ENCODE measurements at regions not wholly inside any gene's neighbourhood (a gene's known extent, or its start where the extent isn't known, plus 50 kb on each side); places are given as distances from the start of the nearest gene placed in this dataset.
"Not testable (repeated sequence)": the region's sequence is repeated elsewhere in the genome, so short reads cannot be mapped to it uniquely, and the experiment has no call there.

GRCh38 chr5:67917561-67917960 is 298.0 kb upstream of the PIK3R1 start:
- DNase-seq: no peak

GRCh38 chr5:67910546-67910945 is 305.0 kb upstream of the PIK3R1 start:
- no peak for DNase-seq

GRCh38 chr5:67908126-67908765 is 307.3 kb upstream of the PIK3R1 start:
- DNase-seq: no peak

- no peak for DNase-seq
These were observed 311.2 kb upstream of the PIK3R1 start for GRCh38 chr5:67904366-67904765.

GRCh38 chr5:67903656-67904055 is 311.9 kb upstream of the PIK3R1 start:
- no peak for DNase-seq

GRCh38 chr5:67903121-67903520 is 312.4 kb upstream of the PIK3R1 start:
- no peak for DNase-seq

- DNase-seq: no peak
These were observed 313.1 kb upstream of the PIK3R1 start for GRCh38 chr5:67902497-67902830.

- DNase-seq: no peak
These were observed 313.6 kb upstream of the PIK3R1 start for GRCh38 chr5:67901814-67902496.

- DNase-seq: no peak
These were observed 315.0 kb upstream of the PIK3R1 start for GRCh38 chr5:67900514-67900913.

GRCh38 chr5:67897980-67898379 is 317.6 kb upstream of the PIK3R1 start:
- DNase-seq: no peak

- no peak for DNase-seq
These were observed 318.1 kb upstream of the PIK3R1 start for GRCh38 chr5:67897431-67897830.

- DNase-seq: no peak
These were observed 318.6 kb upstream of the PIK3R1 start for GRCh38 chr5:67896930-67897313.

GRCh38 chr5:67896311-67896929 is 319.1 kb upstream of the PIK3R1 start:
- no peak for DNase-seq

GRCh38 chr5:67889870-67890269 is 325.7 kb upstream of the PIK3R1 start:
- DNase-seq: not testable (repeated sequence)

- DNase-seq: no peak
These were observed 327.8 kb upstream of the PIK3R1 start for GRCh38 chr5:67887748-67888161.

- DNase-seq: no peak
These were observed 328.8 kb upstream of the PIK3R1 start for GRCh38 chr5:67886761-67887160.

GRCh38 chr5:67880876-67881275 is 334.7 kb upstream of the PIK3R1 start:
- DNase-seq: no peak

GRCh38 chr5:67880511-67880805 is 335.1 kb upstream of the PIK3R1 start:
- no peak for DNase-seq

- no peak for DNase-seq
These were observed 335.7 kb upstream of the PIK3R1 start for GRCh38 chr5:67879620-67880510.

- no peak for DNase-seq
These were observed 336.6 kb upstream of the PIK3R1 start for GRCh38 chr5:67878933-67879332.

GRCh38 chr5:67876371-67876770 is 339.2 kb upstream of the PIK3R1 start:
- DNase-seq: no peak

GRCh38 chr5:67875601-67876000 is 340.0 kb upstream of the PIK3R1 start:
- no peak for DNase-seq

- DNase-seq: no peak
These were observed 341.6 kb upstream of the PIK3R1 start for GRCh38 chr5:67873935-67874334.

GRCh38 chr5:67870662-67871061 is 344.9 kb upstream of the PIK3R1 start:
- DNase-seq: no peak

Measured in CD4-positive, alpha-beta T cell treated with Interleukin-10 for 1 hour (primary cell).